GM19035 (cell line): ENCODE measurements at regions not wholly inside any gene's neighbourhood (a gene's known extent, or its start where the extent isn't known, plus 50 kb on each side); places are given as distances from the start of the nearest gene placed in this dataset.
"Not testable (repeated sequence)": the region's sequence is repeated elsewhere in the genome, so short reads cannot be mapped to it uniquely, and the experiment has no call there.

ENCODE experiments used
- ATAC-seq: cut with Tn5 transposase; IDR thresholded peaks from one replicate; pipeline ENCODE4 v1.9.1; 2021; ENCODE audit not compliant: unreplicated experiment

- no peak for ATAC-seq
Observed at GRCh38 chr18:995629-996028, 91.0 kb downstream of the ADCYAP1 start.

- no peak for ATAC-seq
Observed at GRCh38 chr18:997499-997898, 92.8 kb downstream of the ADCYAP1 start.

- ATAC-seq, result no peak
Observed at GRCh38 chr18:998936-999335, 94.3 kb downstream of the ADCYAP1 start.

GRCh38 chr18:1002653-1003178 lies 98.0 kb downstream of the ADCYAP1 start:
- no peak for ATAC-seq

GRCh38 chr18:1003499-1003898 lies 98.8 kb downstream of the ADCYAP1 start:
- ATAC-seq, result no peak

- no peak for ATAC-seq
Observed at GRCh38 chr18:1006304-1006703, 101.6 kb downstream of the ADCYAP1 start.

GRCh38 chr18:1006965-1007364 lies 102.3 kb downstream of the ADCYAP1 start:
- ATAC-seq, result no peak

- ATAC-seq, result no peak
Observed at GRCh38 chr18:1011349-1011748, 106.7 kb downstream of the ADCYAP1 start.

GRCh38 chr18:1012775-1013174 lies 108.1 kb downstream of the ADCYAP1 start:
- ATAC-seq, result no peak

- no peak for ATAC-seq
Observed at GRCh38 chr18:1013951-1014350, 109.3 kb downstream of the ADCYAP1 start.

GRCh38 chr18:1014509-1014908 lies 109.8 kb downstream of the ADCYAP1 start:
- ATAC-seq, result no peak

GRCh38 chr18:1014951-1015624 lies 110.4 kb downstream of the ADCYAP1 start:
- no peak for ATAC-seq

GRCh38 chr18:1015777-1016176 lies 111.1 kb downstream of the ADCYAP1 start:
- ATAC-seq, result no peak

- no peak for ATAC-seq
Observed at GRCh38 chr18:1017227-1018058, 112.8 kb downstream of the ADCYAP1 start.

- no peak for ATAC-seq
Observed at GRCh38 chr18:1018181-1018681, 113.6 kb downstream of the ADCYAP1 start.

GRCh38 chr18:1019191-1019590 lies 114.5 kb downstream of the ADCYAP1 start:
- no peak for ATAC-seq

GRCh38 chr18:1020731-1021344 lies 116.2 kb downstream of the ADCYAP1 start:
- no peak for ATAC-seq

GRCh38 chr18:1026930-1027329 lies 122.3 kb downstream of the ADCYAP1 start:
- ATAC-seq, result no peak

GRCh38 chr18:1033092-1033491 lies 128.4 kb downstream of the ADCYAP1 start:
- ATAC-seq, result not testable (repeated sequence)

- ATAC-seq, result no peak
Observed at GRCh38 chr18:1034971-1035370, 130.3 kb downstream of the ADCYAP1 start.

- no peak for ATAC-seq
Observed at GRCh38 chr18:1036926-1037325, 132.3 kb downstream of the ADCYAP1 start.

- ATAC-seq, result no peak
Observed at GRCh38 chr18:1037776-1038175, 133.1 kb downstream of the ADCYAP1 start.
